Duodenal mucosa (tissue), 2 donors: ENCODE measurements at regions not wholly inside any gene's neighbourhood (a gene's known extent, or its start where the extent isn't known, plus 50 kb on each side); places are given as distances from the start of the nearest gene placed in this dataset.

ENCODE experiments used
- H3K27ac ChIP-seq: one replicate; pipeline ENCODE4 v1.7.0; 2013; ENCODE audit warnings: low read depth, low read length
- H3K27me3 ChIP-seq, 2 donors: one replicate each; pipeline ENCODE4 v1.7.0; 2013; ENCODE audit warnings: low read length in 2 of 2, control low read depth in 1 of 2; ENCODE audit not compliant: insufficient read depth in 2 of 2, control insufficient read depth in 1 of 2
- H3K36me3 ChIP-seq, 2 donors: one replicate each; pipeline ENCODE4 v1.7.0; 2013; ENCODE audit warnings: low read length in 2 of 2, control low read depth in 1 of 2; ENCODE audit not compliant: insufficient read depth in 2 of 2, control insufficient read depth in 1 of 2
- H3K4me1 ChIP-seq, 2 donors: one replicate each; pipeline ENCODE4 v1.7.0; 2013; ENCODE audit warnings: low read length in 2 of 2, control low read depth in 1 of 2; ENCODE audit not compliant: insufficient read depth in 2 of 2, control insufficient read depth in 1 of 2
- H3K4me3 ChIP-seq, 2 donors: one replicate each; pipeline ENCODE4 v1.7.0; 2013; ENCODE audit warnings: low read length in 2 of 2, low read depth in 1 of 2
- H3K9ac ChIP-seq, 2 donors: one replicate each; pipeline ENCODE4 v1.7.0; 2013; ENCODE audit warnings: low read length in 2 of 2, low read depth in 1 of 2
- H3K9me3 ChIP-seq, 2 donors: one replicate each; pipeline ENCODE4 v1.7.0; 2013; ENCODE audit warnings: low read length in 2 of 2, control low read depth in 1 of 2; ENCODE audit not compliant: control insufficient read depth in 1 of 2

DNA sequence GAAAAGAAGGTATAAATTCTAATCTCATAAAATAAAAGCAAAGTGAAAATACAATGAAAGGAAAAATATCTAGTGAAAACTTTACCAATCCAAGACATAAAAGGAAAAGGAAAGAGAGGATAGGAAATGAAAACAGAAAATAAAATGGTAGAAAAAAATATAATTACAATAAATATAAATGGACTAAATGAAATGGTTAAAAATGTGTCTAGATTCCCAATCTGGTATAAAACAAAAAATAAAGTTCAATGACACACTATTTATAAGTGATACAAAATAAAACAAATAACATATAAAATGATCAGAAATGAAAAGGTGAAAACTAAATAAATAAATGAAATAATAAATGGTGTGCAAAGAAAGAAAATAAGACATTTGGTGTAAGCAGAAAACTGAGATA is 516.4 kb upstream of the RORB start:
- Histone ChIP-seq H3K27ac (no peak overlapping the region), H3K9me3 (peaks cover 3 to 17% of the 10 kb centered on the region in 2 donors), H3K4me1 (no peaks in the 10 kb centered on the region), H3K4me3 (no peak overlapping the region), H3K9ac (no peak overlapping the region), H3K36me3 (no peaks in the 10 kb centered on the region), H3K27me3 (no peaks in the 10 kb centered on the region)

DNA sequence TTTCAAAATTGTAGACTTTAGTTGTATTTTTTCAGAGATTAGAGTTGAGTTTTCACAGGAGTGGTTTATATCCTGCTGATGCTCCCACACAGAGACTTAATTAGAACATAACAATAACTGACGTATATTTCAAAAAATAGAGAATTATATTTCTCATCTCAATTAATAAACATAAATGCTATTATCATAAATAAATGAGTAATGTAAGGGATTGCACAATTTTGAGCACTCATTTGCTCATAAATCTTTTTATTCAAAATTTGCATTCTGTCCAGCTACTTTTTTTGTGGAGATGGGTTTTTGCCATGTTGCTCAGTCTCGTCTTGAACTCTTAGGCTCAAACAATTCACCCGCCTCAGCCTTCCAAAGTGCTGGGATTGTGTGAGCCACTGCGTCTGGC is 515.7 kb upstream of the RORB start:
- no peaks in the 10 kb centered on the region for H3K36me3 ChIP-seq
- no peak overlapping the region for H3K9ac ChIP-seq
- peaks cover 3 to 19% of the 10 kb centered on the region in 2 donors for H3K9me3 ChIP-seq
- H3K4me3 ChIP-seq, result no peak overlapping the region
- H3K27me3 ChIP-seq, result no peaks in the 10 kb centered on the region
- H3K27ac ChIP-seq, result no peak overlapping the region
- H3K4me1 ChIP-seq, result no peaks in the 10 kb centered on the region

DNA sequence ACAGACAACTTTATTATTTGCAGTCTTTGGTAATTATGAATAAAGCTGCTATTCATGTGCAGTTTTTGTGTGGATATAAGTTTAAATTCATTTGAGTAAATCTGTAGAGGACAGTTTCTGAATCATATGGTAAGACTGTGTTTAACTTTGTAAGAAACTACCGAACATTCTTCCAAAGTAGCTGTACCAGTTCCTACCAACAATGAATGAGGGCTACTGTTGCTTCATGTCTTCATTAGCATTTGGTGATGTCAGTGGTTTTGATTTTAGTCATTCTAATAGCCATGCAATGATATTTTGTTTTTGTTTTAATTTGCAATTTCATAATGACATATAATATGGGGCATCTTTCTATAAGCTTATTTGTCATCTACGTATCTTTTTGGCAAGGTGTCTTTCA is 501.3 kb upstream of the RORB start:
- no peaks in the 10 kb centered on the region for H3K27me3 ChIP-seq
- no peaks in the 10 kb centered on the region for H3K36me3 ChIP-seq
- no peaks in the 10 kb centered on the region for H3K4me1 ChIP-seq
- H3K9ac ChIP-seq, result no peak overlapping the region
- H3K4me3 ChIP-seq, result no peak overlapping the region
- H3K9me3 ChIP-seq, result no peaks in the 10 kb centered on the region
- no peak overlapping the region for H3K27ac ChIP-seq

DNA sequence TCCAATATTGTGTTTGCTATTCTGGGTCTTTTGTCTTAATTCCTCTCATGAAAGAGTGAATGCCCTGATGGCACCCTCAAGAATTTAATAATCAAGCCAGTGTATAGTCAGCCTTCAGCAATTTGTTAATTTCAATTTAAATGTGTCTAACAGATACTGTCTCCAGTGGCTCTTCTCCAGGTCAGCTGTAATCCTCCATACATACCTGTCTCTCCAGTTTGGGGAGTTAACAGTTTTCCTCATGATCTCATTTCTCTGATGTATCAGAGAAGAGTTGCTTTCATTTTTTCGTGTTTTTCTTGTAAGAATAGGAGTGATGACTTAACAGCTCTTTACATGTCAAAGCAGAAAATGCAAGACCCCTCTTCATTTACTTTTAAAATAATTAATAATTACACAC is 500.3 kb upstream of the RORB start:
- no peaks in the 10 kb centered on the region for H3K4me1 ChIP-seq
- H3K9me3 ChIP-seq, result no peaks in the 10 kb centered on the region
- no peak overlapping the region for H3K27ac ChIP-seq
- no peak overlapping the region for H3K9ac ChIP-seq
- H3K27me3 ChIP-seq, result no peaks in the 10 kb centered on the region
- H3K4me3 ChIP-seq, result no peak overlapping the region
- no peaks in the 10 kb centered on the region for H3K36me3 ChIP-seq

DNA sequence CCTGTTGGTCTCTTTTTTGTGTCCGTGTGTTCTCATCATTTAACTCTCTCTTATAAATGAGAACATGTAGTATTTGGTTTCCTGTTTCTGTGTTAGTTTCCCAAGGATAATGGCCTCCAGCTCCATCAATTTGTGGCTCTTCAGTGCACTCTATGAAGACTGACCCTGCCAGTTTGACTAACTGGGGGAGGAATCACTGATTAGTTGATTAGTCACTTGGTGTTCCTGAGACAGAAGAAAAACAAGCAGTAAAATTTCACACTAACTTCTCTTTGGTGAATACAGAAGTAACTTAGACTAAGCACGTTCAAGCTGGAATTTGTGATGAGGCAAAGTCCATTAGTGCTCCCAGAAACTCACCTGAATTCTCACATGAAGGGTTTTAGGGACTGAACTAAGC is 495.8 kb upstream of the RORB start:
- H3K4me1 ChIP-seq, result no peaks in the 10 kb centered on the region
- no peaks in the 10 kb centered on the region for H3K36me3 ChIP-seq
- H3K27me3 ChIP-seq, result no peaks in the 10 kb centered on the region
- H3K9me3 ChIP-seq, result no peaks in the 10 kb centered on the region
- H3K4me3 ChIP-seq, result no peak overlapping the region
- H3K27ac ChIP-seq, result no peak overlapping the region
- no peak overlapping the region for H3K9ac ChIP-seq

DNA sequence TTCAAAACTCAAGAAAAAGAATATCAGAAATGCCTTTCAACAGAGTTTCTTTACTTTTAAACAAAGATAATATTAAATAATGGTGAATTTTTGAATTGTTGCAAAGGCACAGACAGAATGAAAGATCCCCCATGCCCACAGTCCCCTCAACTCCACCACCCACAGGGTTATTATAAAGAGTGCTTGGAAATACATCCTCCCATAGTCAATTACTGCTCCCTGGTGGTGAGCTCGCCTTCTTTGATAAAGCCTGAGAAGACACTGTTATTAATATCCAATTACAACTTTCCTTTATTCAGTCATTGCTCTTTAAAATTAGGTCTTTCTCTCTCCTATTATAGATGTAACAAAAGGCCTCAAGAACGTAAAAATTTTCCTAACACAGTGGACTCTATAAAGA is 490.2 kb upstream of the RORB start:
- Histone ChIP-seq H3K9me3 (no peaks in the 10 kb centered on the region), H3K36me3 (no peaks in the 10 kb centered on the region), H3K9ac (no peak overlapping the region), H3K27ac (no peak overlapping the region), H3K4me1 (no peaks in the 10 kb centered on the region), H3K27me3 (no peaks in the 10 kb centered on the region), H3K4me3 (no peak overlapping the region)

DNA sequence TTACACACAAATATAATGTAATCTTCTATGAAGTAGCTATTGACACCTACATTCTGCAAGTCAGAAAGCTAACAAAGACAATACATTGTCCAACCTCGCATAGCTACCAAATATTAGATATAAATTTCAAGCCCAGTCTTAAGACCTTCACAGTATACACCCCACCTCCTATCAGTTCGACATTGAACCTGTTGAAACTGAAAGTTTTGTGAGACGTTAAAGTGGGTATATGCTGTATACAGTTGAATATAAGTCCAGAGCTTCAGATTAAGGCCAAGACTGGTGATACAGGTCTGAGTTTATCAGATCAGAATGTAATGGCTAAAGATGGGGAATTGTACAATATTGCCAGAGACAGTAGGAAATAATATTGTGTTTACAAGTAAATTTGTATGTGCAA is 489.3 kb upstream of the RORB start:
- H3K27me3 ChIP-seq, result no peaks in the 10 kb centered on the region
- no peaks in the 10 kb centered on the region for H3K4me1 ChIP-seq
- H3K9ac ChIP-seq, result no peak overlapping the region
- no peaks in the 10 kb centered on the region for H3K9me3 ChIP-seq
- no peak overlapping the region for H3K27ac ChIP-seq
- H3K36me3 ChIP-seq, result no peaks in the 10 kb centered on the region
- no peak overlapping the region for H3K4me3 ChIP-seq

DNA sequence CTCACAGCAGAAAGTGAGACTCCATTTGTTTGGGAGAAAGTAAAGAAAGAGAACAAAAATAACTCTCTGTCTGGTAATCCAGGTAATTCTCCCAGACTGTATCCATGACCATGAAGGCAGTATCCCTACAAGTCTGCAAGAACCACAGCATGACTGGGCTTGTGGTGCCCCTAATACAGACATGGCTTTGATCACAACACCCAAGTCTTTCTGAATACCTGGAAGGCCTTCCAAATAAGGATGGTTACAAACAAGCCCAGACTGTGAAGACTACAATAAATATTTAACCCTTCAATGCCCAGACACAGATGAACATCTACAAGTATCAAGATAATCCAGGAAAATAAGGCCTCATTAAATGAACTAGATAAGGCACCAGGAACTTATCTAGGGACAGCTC is 481.1 kb upstream of the RORB start:
- Histone ChIP-seq H3K4me3 (no peak overlapping the region), H3K27me3 (no peaks in the 10 kb centered on the region), H3K27ac (no peak overlapping the region), H3K36me3 (no peaks in the 10 kb centered on the region), H3K9me3 (no peaks in the 10 kb centered on the region), H3K9ac (no peak overlapping the region), H3K4me1 (no peaks in the 10 kb centered on the region)

DNA sequence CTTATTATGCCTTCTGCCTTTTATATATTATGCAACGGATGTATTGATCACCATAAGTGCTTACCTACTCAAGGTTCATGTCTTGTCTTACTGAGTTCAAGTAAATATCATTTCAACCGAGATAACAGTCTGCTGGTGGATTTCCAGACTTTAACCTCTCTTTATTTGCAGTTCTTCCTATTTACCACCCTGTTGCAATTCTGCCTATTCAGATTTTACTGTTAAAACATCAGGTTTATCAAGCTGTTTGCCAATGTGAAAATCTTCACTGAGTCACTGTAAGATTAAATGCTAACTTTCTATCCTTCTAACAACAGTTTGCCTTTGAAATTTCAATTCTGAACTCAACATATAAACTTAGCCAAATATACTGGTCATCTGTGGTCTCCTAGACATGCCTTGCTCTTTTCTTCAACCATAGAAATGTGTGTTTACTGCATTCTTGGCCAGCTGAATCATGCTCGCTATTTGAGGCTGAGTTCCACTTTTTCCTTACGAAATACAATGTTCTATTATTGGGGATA is 471.7 kb upstream of the RORB start:
- Histone ChIP-seq H3K9ac (no peak overlapping the region), H3K4me3 (no peak overlapping the region)

DNA sequence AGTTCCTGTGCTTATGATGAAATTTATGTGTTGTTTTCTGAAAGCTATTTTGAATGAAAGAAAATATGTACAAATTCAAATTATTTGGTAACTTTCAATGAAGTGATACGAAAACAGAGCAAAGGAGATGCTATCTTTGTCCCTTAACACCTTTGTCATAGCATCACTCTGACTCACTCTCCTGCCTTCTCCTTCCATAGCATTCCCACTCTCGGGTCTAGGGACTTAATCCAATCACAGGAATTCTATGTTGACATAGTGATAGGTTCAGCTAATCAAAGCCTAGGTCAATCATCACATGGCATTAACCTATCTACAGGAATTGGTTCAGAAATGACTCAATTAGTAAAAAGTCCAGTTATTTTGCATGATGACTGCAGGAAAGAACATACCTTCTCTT is 464.7 kb upstream of the RORB start:
- Histone ChIP-seq H3K4me1 (no peaks in the 10 kb centered on the region), H3K27me3 (no peaks in the 10 kb centered on the region), H3K36me3 (no peaks in the 10 kb centered on the region), H3K9ac (no peak overlapping the region), H3K9me3 (no peaks in the 10 kb centered on the region), H3K27ac (no peak overlapping the region), H3K4me3 (no peak overlapping the region)

More for the DNA sequence above, 471.7 kb upstream of the RORB start:
- Histone ChIP-seq H3K27me3 (no peaks in the 10 kb centered on the region), H3K27ac (no peak overlapping the region), H3K36me3 (no peaks in the 10 kb centered on the region), H3K4me1 (no peaks in the 10 kb centered on the region), H3K9me3 (no peaks in the 10 kb centered on the region)

DNA sequence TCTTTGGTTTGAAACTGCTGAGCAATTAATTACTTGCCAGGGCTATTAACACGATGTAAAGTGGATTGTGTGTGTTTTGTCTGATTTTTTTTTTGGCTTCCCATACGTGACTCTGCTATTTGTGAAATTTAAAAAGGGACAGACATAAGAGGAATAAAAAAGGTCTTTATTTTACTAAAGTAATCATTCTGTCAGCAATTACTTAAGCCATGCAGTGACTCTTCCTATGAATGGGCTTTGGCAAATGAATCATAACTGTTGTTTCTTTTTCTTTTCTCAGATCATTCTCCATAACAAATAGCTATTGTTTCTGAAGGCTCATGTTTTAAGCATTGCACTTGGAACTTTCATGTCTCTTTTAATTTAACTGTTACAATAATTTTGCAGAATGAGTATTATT is 461.3 kb upstream of the RORB start:
- Histone ChIP-seq H3K9ac (no peak overlapping the region), H3K27ac (no peak overlapping the region), H3K9me3 (no peaks in the 10 kb centered on the region), H3K4me3 (no peak overlapping the region), H3K4me1 (no peaks in the 10 kb centered on the region), H3K36me3 (no peaks in the 10 kb centered on the region), H3K27me3 (no peaks in the 10 kb centered on the region)
